Neural cell (in vitro differentiated cells): ENCODE measurements at regions not wholly inside any gene's neighbourhood (a gene's known extent, or its start where the extent isn't known, plus 50 kb on each side); places are given as distances from the start of the nearest gene placed in this dataset.
"Not testable (repeated sequence)": the region's sequence is repeated elsewhere in the genome, so short reads cannot be mapped to it uniquely, and the experiment has no call there.

Experiments
- EP300 ChIP-seq: fragments of 450-650 bp; conservative IDR thresholded peaks from 2 replicates; pipeline ENCODE4 v1.6.1; 2014; ENCODE audit warnings: antibody characterized with exemption, mild to moderate bottlenecking, moderate library complexity; ENCODE audit not compliant: poor library complexity, severe bottlenecking
- EZH2 ChIP-seq: fragments of 200-600, 300-800 bp; shearing (Covaris generic), sonication (generic); IDR thresholded peaks from 2 replicates; pipeline ENCODE4 v1.6.1; 2014; ENCODE audit warnings: antibody characterized with exemption, low read length, borderline replicate concordance, mild to moderate bottlenecking; ENCODE audit not compliant: insufficient read depth, poor library complexity, severe bottlenecking
- POLR2AphosphoS5 ChIP-seq: IDR thresholded peaks from 2 replicates; pipeline ENCODE4 v1.6.1; 2012
- RAD21 ChIP-seq: fragments of 450-650 bp; conservative IDR thresholded peaks from 2 replicates; pipeline ENCODE4 v1.6.1; 2014; ENCODE audit warnings: antibody characterized with exemption, mild to moderate bottlenecking, moderate library complexity
- SMC3 ChIP-seq: fragments of 450-650 bp; conservative IDR thresholded peaks from 2 replicates; pipeline ENCODE4 v1.6.1; 2014; ENCODE audit warnings: antibody characterized with exemption, mild to moderate bottlenecking, moderate library complexity; ENCODE audit not compliant: poor library complexity
- TF ChIP-seq, protein P1 (sequence below): fragments of 450-650 bp; IDR thresholded peaks from 2 replicates; pipeline ENCODE4 v1.5.1; 2014; ENCODE audit warnings: antibody characterized with exemption, mild to moderate bottlenecking, moderate library complexity; ENCODE audit not compliant: poor library complexity, severe bottlenecking
- TF ChIP-seq, protein P2 (sequence below): IDR thresholded peaks from 2 replicates; pipeline ENCODE4 v1.6.1; 2012; ENCODE audit warnings: borderline replicate concordance

DNA sequence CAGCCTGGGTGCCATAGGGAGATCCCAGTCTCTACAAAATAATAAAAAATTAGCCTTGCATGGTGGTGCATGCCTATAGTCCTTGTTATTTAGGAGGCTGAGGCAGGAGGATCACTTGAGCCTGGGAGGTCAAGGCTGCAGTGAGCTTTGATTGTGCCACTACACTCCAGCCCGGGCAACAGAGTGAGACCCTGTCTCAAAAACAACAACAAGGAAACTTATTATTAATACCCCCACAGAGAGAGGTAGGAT, 271.7 kb upstream of the NR2F2 start:
- not testable (repeated sequence) for TF ChIP-seq EZH2, EP300, POLR2AphosphoS5, SMC3, RAD21
- TF ChIP-seq, protein P1, sequence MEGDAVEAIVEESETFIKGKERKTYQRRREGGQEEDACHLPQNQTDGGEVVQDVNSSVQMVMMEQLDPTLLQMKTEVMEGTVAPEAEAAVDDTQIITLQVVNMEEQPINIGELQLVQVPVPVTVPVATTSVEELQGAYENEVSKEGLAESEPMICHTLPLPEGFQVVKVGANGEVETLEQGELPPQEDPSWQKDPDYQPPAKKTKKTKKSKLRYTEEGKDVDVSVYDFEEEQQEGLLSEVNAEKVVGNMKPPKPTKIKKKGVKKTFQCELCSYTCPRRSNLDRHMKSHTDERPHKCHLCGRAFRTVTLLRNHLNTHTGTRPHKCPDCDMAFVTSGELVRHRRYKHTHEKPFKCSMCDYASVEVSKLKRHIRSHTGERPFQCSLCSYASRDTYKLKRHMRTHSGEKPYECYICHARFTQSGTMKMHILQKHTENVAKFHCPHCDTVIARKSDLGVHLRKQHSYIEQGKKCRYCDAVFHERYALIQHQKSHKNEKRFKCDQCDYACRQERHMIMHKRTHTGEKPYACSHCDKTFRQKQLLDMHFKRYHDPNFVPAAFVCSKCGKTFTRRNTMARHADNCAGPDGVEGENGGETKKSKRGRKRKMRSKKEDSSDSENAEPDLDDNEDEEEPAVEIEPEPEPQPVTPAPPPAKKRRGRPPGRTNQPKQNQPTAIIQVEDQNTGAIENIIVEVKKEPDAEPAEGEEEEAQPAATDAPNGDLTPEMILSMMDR: not testable (repeated sequence)
- TF ChIP-seq, protein P2, sequence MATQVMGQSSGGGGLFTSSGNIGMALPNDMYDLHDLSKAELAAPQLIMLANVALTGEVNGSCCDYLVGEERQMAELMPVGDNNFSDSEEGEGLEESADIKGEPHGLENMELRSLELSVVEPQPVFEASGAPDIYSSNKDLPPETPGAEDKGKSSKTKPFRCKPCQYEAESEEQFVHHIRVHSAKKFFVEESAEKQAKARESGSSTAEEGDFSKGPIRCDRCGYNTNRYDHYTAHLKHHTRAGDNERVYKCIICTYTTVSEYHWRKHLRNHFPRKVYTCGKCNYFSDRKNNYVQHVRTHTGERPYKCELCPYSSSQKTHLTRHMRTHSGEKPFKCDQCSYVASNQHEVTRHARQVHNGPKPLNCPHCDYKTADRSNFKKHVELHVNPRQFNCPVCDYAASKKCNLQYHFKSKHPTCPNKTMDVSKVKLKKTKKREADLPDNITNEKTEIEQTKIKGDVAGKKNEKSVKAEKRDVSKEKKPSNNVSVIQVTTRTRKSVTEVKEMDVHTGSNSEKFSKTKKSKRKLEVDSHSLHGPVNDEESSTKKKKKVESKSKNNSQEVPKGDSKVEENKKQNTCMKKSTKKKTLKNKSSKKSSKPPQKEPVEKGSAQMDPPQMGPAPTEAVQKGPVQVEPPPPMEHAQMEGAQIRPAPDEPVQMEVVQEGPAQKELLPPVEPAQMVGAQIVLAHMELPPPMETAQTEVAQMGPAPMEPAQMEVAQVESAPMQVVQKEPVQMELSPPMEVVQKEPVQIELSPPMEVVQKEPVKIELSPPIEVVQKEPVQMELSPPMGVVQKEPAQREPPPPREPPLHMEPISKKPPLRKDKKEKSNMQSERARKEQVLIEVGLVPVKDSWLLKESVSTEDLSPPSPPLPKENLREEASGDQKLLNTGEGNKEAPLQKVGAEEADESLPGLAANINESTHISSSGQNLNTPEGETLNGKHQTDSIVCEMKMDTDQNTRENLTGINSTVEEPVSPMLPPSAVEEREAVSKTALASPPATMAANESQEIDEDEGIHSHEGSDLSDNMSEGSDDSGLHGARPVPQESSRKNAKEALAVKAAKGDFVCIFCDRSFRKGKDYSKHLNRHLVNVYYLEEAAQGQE: not testable (repeated sequence)
